IMR-90 (cell line): ENCODE measurements at regions not wholly inside any gene's neighbourhood (a gene's known extent, or its start where the extent isn't known, plus 50 kb on each side); places are given as distances from the start of the nearest gene placed in this dataset.
"Not testable (repeated sequence)": the region's sequence is repeated elsewhere in the genome, so short reads cannot be mapped to it uniquely, and the experiment has no call there.

Experiments
- ATAC-seq: fragments of 200-7000 bp; cut with Tn5 transposase; 2 replicates; pipeline ENCODE4 v1.9.1; 2020; ENCODE audit warnings: low read depth, mild to moderate bottlenecking, moderate library complexity
- BruUV-seq: library from RNA; stranded (reverse); fragments of 400-500 nt; replicated peaks from 2 replicates; lab custom pipeline; 2021; lab: Mats Ljungman, UMichigan
- CTCF ChIA-PET: fragments of 300-600 bp; formaldehyde crosslinking; extraction: SDS; loops from one replicate; lab custom pipeline; 2021; ENCODE audit warnings: antibody characterized with exemption; lab: Yijun Ruan, JAX
- POLR2A ChIA-PET: fragments of 300-600 bp; sonication (Branson Sonifier 250); formaldehyde crosslinking; loops from one replicate; lab custom pipeline; 2022; ENCODE audit warnings: antibody characterized with exemption; ENCODE audit not compliant: unreplicated experiment; lab: Charles Lee
- DNase-seq: peaks from one replicate; pipeline ENCODE4 v3.0.0; 2013
- H2AFZ ChIP-seq: replicated peaks from 2 replicates; pipeline ENCODE3; 2013; ENCODE audit warnings: low read length, mild to moderate bottlenecking; ENCODE audit not compliant: poor library complexity
- H2AK5ac ChIP-seq: 2 replicates; pipeline ENCODE4 v1.6.1; 2013; ENCODE audit warnings: low read depth, low read length, inconsistent platforms
- H2AK9ac ChIP-seq: replicated peaks from 2 replicates; pipeline ENCODE3; 2013; ENCODE audit warnings: mild to moderate bottlenecking, low read depth, low read length, moderate library complexity; ENCODE audit not compliant: poor library complexity
- H2BK120ac ChIP-seq: 2 replicates; pipeline ENCODE4 v1.6.1; 2013; ENCODE audit warnings: low read depth, low read length, inconsistent platforms
- H2BK15ac ChIP-seq: 3 replicates; pipeline ENCODE4 v1.6.1; 2013; ENCODE audit warnings: low read depth, low read length, inconsistent platforms
- H2BK20ac ChIP-seq: 2 replicates; pipeline ENCODE4 v1.6.1; 2013; ENCODE audit warnings: low read depth, mild to moderate bottlenecking, inconsistent platforms, low read length, moderate library complexity
- H2BK5ac ChIP-seq: 2 replicates; pipeline ENCODE4 v1.6.1; 2013; ENCODE audit warnings: mild to moderate bottlenecking, low read depth, low read length, inconsistent platforms; ENCODE audit not compliant: poor library complexity, severe bottlenecking
- H3K14ac ChIP-seq: replicated peaks from 2 replicates; pipeline ENCODE4 v1.6.1; 2013; ENCODE audit warnings: low read depth, low read length, inconsistent platforms
- H3K18ac ChIP-seq: 2 replicates; pipeline ENCODE4 v1.6.1; 2013; ENCODE audit warnings: low read depth, low read length, control low read depth
- H3K23ac ChIP-seq: 2 replicates; pipeline ENCODE4 v1.6.1; 2013; ENCODE audit warnings: low read depth, low read length, inconsistent platforms
- H3K27ac ChIP-seq: 2 replicates; pipeline ENCODE4 v1.5.1; 2013; ENCODE audit warnings: mild to moderate bottlenecking, control low read depth, low read length; ENCODE audit not compliant: insufficient read depth
- H3K27me3 ChIP-seq: 2 replicates; pipeline ENCODE4 v1.6.1; 2013; ENCODE audit warnings: low read length; ENCODE audit not compliant: control insufficient read depth, insufficient read depth
- H3K36me3 ChIP-seq: 2 replicates; pipeline ENCODE4 v1.6.1; 2013; ENCODE audit warnings: low read length, mixed read lengths; ENCODE audit not compliant: control insufficient read depth, insufficient read depth
- H3K4ac ChIP-seq: 2 replicates; pipeline ENCODE4 v1.6.1; 2013; ENCODE audit warnings: low read depth, low read length, inconsistent platforms
- H3K4me1 ChIP-seq: 2 replicates; pipeline ENCODE4 v1.6.1; 2013; ENCODE audit warnings: low read length, mixed read lengths; ENCODE audit not compliant: control insufficient read depth, insufficient read depth
- H3K4me2 ChIP-seq: 2 replicates; pipeline ENCODE4 v1.6.1; 2013; ENCODE audit warnings: low read depth, mild to moderate bottlenecking, control low read depth, low read length, moderate library complexity
- H3K4me3 ChIP-seq: 2 replicates; pipeline ENCODE4 v1.5.1; 2013; ENCODE audit warnings: low read depth, mild to moderate bottlenecking, control low read depth, low read length, moderate library complexity; ENCODE audit not compliant: insufficient read depth
- H3K56ac ChIP-seq: 2 replicates; pipeline ENCODE4 v1.6.1; 2013; ENCODE audit warnings: low read length, inconsistent platforms; ENCODE audit not compliant: insufficient read depth; ENCODE audit errors: extremely low read depth
- H3K79me1 ChIP-seq, 2 experiments: 2 replicates each; pipeline ENCODE4 v1.6.1; 2013; ENCODE audit warnings: low read length in 2 of 2, inconsistent platforms in 1 of 2, low read depth in 1 of 2
- H3K9ac ChIP-seq: 2 replicates; pipeline ENCODE4 v1.6.1; 2013; ENCODE audit warnings: low read depth, low read length, control low read depth
- H3K9me1 ChIP-seq: 2 replicates; pipeline ENCODE4 v1.6.1; 2013; ENCODE audit warnings: low read length, inconsistent platforms; ENCODE audit not compliant: insufficient read depth
- H3K9me3 ChIP-seq: 2 replicates; pipeline ENCODE4 v1.6.1; 2013; ENCODE audit warnings: low read length; ENCODE audit not compliant: control insufficient read depth, insufficient read depth
- H4K20me1 ChIP-seq: 2 replicates; pipeline ENCODE4 v1.6.1; 2013; ENCODE audit warnings: low read length, inconsistent platforms; ENCODE audit not compliant: insufficient read depth
- H4K5ac ChIP-seq: 2 replicates; pipeline ENCODE4 v1.6.1; 2013; ENCODE audit warnings: mild to moderate bottlenecking, low read depth, low read length, control low read depth
- H4K8ac ChIP-seq, 2 experiments: 2 replicates each; pipeline ENCODE4 v1.6.1; 2013; ENCODE audit warnings: low read depth in 2 of 2, low read length in 2 of 2, control low read depth in 1 of 2, inconsistent platforms in 1 of 2
- H4K91ac ChIP-seq: 2 replicates; pipeline ENCODE4 v1.6.1; 2013; ENCODE audit warnings: low read depth, low read length, inconsistent platforms; ENCODE audit not compliant: insufficient read depth
- CEBPB ChIP-seq: IDR thresholded peaks from 2 replicates; pipeline ENCODE4 v1.6.1; 2012; ENCODE audit warnings: low read depth, low read length, improper control_type of control experiment
- CHD1 ChIP-seq: IDR thresholded peaks from 2 replicates; pipeline ENCODE4 v1.6.1; 2012; ENCODE audit warnings: low read depth, low read length, improper control_type of control experiment
- ELK1 ChIP-seq: fragments of 150-350 bp; IDR thresholded peaks from 2 replicates; pipeline ENCODE4 v1.6.1; 2016; ENCODE audit warnings: low read depth, mild to moderate bottlenecking, low read length, moderate library complexity, borderline replicate concordance
- POLR2A ChIP-seq: IDR thresholded peaks from 2 replicates; pipeline ENCODE4 v1.6.1; 2012; ENCODE audit warnings: mild to moderate bottlenecking, low read depth, low read length
- RFX5 ChIP-seq: IDR thresholded peaks from 2 replicates; pipeline ENCODE4 v1.8.0; 2012; ENCODE audit warnings: low read depth, mild to moderate bottlenecking, low read length, moderate library complexity
- WGBS, 2 experiments: methylation state at CpG; one replicate each; pipeline versions ENCODE4 v1.1.5 to v1.1.7; 2013; ENCODE audit warnings: missing lambda C conversion rate in 2 of 2; ENCODE audit not compliant: insufficient read length in 1 of 2; ENCODE audit errors: extremely low coverage in 2 of 2; 5-methylcytosine and 5-hydroxymethylcytosine counted together
- dilution Hi-C: fragments of 300-500 bp; cut with HindIII; formaldehyde crosslinking; loops from one replicate; pipeline ENCODE4 v1.14.3; 2018; ENCODE audit warnings: low sequenced_read_pairs; ENCODE audit not compliant: unreplicated experiment
- in situ Hi-C: fragments of 300-500 bp; cut with MboI; formaldehyde crosslinking; loops from 3 replicates; pipeline ENCODE4 v1.14.3; 2019; ENCODE audit warnings: low sequenced_read_pairs, inconsistent platforms, mixed read lengths
- intact Hi-C: fragments of 100-400 bp; cut with micrococcal nuclease; formaldehyde crosslinking; loops from 2 replicates; pipeline ENCODE4 v1.10.0; 2022

DNA sequence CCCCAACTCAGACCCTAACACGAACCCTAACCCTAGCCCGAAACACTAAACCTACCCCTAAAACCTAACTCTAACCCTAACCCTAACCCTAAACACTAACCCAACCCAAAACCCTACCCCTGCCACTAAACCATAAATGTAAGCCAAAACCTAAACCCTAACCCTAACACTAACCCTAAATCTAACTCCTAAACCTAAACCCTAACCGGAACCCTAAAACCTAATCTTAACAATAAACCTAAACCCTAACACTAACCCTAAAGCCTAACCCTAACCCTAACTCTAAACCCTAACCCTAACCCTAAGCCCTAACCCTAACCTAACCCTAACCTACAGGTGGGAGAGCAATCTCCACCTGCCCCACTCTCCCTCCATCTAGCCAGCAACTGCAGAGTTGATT, 152.3 kb downstream of the OR4M2 start:
- Histone ChIP-seq H3K23ac (no peak overlapping the region), H4K8ac (no peak overlapping the region), H3K9ac (no peak overlapping the region), H2BK5ac (no peak overlapping the region), H2AK9ac (no peak overlapping the region), H3K56ac (no peak overlapping the region), H3K27ac (no peak overlapping the region), H2BK20ac (no peak overlapping the region), H3K4me3 (no peak overlapping the region), H3K79me1 (no peaks in the 10 kb centered on the region), H3K14ac (no peak overlapping the region), H4K5ac (no peak overlapping the region), H2AK5ac (no peak overlapping the region), H2BK15ac (no peak overlapping the region), H3K9me1 (no peaks in the 10 kb centered on the region), H3K36me3 (no peaks in the 10 kb centered on the region), H3K18ac (no peak overlapping the region), H4K91ac (no peak overlapping the region), H3K4ac (no peak overlapping the region), H3K4me2 (no peak overlapping the region), H2BK120ac (no peak overlapping the region), H3K9me3 (peaks cover 49% of the 10 kb centered on the region), H4K20me1 (no peaks in the 10 kb centered on the region), H2AFZ (no peak overlapping the region), H3K4me1 (no peaks in the 10 kb centered on the region), H3K27me3 (no peaks in the 10 kb centered on the region)
- DNase-seq = no peak
- TF ChIP-seq ELK1 (no peak), POLR2A (no peak), CEBPB (no peak), RFX5 (no peak), CHD1 (no peak)
- dilution Hi-C loops = no loop called here
- CTCF ChIA-PET = no interaction called here
- 74 to 100% methylated on average over 3 of the region's 3 CpGs for WGBS, 2 experiments
- in situ Hi-C loops = no loop called here
- ATAC-seq = no peak
- no TSS peak for BruUV-seq
- intact Hi-C loops = no loop called here
- POLR2A ChIA-PET = no interaction called here

DNA sequence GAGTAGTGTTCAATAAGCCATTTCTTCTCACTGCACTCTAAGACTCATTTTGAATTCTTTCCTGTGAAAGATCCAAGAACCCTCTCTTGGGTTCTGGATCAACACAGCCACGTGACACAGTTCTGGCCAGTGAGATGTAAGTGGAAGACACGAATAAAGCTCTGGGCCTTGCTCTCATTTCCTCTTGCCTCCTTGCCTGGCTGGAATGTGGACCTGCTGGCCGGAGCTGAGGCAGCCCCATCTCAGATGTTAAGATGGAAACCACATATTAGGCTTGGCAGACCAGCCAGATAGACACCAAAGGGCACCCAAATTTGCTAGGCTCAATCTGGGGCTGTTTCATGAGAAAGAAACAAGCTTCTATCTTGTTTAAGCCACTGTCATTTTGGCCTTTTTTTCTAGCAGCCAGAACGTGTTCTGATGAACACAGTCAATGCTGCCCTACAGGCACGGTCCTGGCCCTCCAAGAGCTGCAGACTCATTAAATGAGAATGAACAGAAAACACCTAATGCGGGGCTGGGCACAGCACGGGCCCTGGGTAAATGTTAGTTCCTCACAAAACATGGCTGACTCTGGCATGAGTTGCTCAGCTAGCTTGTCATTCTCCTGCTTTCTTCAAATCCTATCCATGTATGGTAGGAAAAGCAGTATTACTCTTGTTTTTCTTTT, 155.1 kb downstream of the OR4M2 start:
- H3K9me1 ChIP-seq, dilution Hi-C loops, H4K20me1 ChIP-seq, H3K4ac ChIP-seq, H3K4me3 ChIP-seq, ATAC-seq, H2BK5ac ChIP-seq, H3K14ac ChIP-seq, in situ Hi-C loops, POLR2A ChIA-PET, intact Hi-C loops, H3K27ac ChIP-seq, H2BK15ac ChIP-seq, H2AK5ac ChIP-seq, DNase-seq, H3K4me1 ChIP-seq, H3K9ac ChIP-seq, H4K8ac ChIP-seq, CTCF ChIA-PET, H3K27me3 ChIP-seq, H3K4me2 ChIP-seq, H3K18ac ChIP-seq, H3K36me3 ChIP-seq, H2AFZ ChIP-seq, H2AK9ac ChIP-seq, H2BK20ac ChIP-seq, H2BK120ac ChIP-seq, H4K91ac ChIP-seq, H3K56ac ChIP-seq, H3K79me1 ChIP-seq, H4K5ac ChIP-seq, BruUV-seq, H3K23ac ChIP-seq: not testable (repeated sequence)
- WGBS, 2 experiments = 9% methylated on average over 4 of the region's 7 CpGs; no CpG with 5 or more reads in 1 of the 2 experiments
- peaks cover 46% of the 10 kb centered on the region for H3K9me3 ChIP-seq
